Stimulated activated memory B cell treated with anti-CD40 and anti-IgM and Interleukin-4, amounts not matched to agents 10 μg/mL and 1 μg/mL and 100 μg/mL, for 72 hours (primary cell): ENCODE measurements at regions not wholly inside any gene's neighbourhood (a gene's known extent, or its start where the extent isn't known, plus 50 kb on each side); places are given as distances from the start of the nearest gene placed in this dataset.

ENCODE experiments used
- ATAC-seq: fragments of 150-1000 bp; cut with Tn5 transposase; 2 replicates; pipeline ENCODE4 v1.10.0; 2021
- H3K27ac Mint-ChIP-seq: one replicate; pipeline ENCODE4 v1.8.0; 2022; ENCODE audit warnings: mild to moderate bottlenecking, mixed read lengths
- H3K27me3 Mint-ChIP-seq: one replicate; pipeline ENCODE4 v1.8.0; 2022; ENCODE audit warnings: mixed read lengths
- H3K36me3 Mint-ChIP-seq: one replicate; pipeline ENCODE4 v1.8.0; 2022; ENCODE audit warnings: mixed read lengths
- H3K4me1 Mint-ChIP-seq: one replicate; pipeline ENCODE4 v1.8.0; 2022; ENCODE audit warnings: mixed read lengths
- H3K4me3 Mint-ChIP-seq: one replicate; pipeline ENCODE4 v1.8.0; 2022; ENCODE audit warnings: mild to moderate bottlenecking, moderate library complexity, mixed read lengths
- H3K9me3 Mint-ChIP-seq: one replicate; pipeline ENCODE4 v1.8.0; 2022; ENCODE audit warnings: mixed read lengths

DNA sequence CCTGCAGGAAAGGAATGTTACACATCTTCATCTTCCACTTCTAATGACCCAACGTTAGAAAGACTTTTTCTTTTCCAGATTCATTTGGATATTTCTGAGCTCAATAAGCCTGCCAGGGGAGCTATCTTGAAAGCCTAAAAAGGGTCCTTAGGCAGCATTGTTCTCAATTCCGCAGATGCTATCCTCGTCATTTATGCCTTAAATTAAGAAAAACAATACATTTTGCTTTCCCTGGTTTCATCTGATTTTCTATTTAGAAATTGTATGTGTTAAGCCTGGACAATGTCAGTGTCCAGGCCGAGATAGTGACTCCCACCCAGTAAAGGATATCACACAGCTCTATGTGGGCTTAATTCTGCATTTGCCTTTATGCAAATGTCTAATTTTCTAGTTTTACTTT is 721.3 kb downstream of the DIAPH3 start:
- Mint-ChIP-seq H3K9me3 (peaks cover 3% of the 10 kb centered on the region), H3K27ac (no peak overlapping the region), H3K4me3 (no peak overlapping the region), H3K27me3 (no peaks in the 10 kb centered on the region), H3K4me1 (no peaks in the 10 kb centered on the region), H3K36me3 (no peaks in the 10 kb centered on the region)
- ATAC-seq, result no peak

DNA sequence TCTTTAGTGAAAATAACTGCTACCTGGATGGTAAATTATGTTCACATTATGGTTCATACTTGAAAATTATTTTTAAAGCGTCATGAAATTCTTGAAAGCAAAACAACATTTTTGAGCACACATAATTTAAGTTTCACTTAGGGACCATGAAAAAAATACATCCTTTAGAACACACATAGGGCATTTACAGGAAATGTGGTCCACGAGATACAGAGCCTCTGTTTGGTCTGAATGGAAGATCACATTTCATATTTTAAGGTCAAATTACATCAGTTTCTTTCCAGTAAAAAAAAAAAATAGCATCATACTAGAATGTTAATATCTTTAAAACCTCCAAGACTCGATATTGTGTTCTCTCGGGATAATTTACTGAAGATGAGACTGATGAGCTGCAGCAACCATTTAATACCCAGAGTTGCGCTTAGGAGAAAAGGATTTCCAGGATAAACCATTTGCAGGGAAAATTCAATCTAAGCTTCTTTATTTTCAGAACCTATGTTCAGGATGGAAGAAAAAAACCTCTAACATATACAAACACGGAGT is 720.7 kb downstream of the DIAPH3 start:
- H3K9me3 Mint-ChIP-seq, result peaks cover 3% of the 10 kb centered on the region
- no peaks in the 10 kb centered on the region for H3K4me1 Mint-ChIP-seq
- no peaks in the 10 kb centered on the region for H3K27me3 Mint-ChIP-seq
- no peaks in the 10 kb centered on the region for H3K36me3 Mint-ChIP-seq
- no peak overlapping the region for H3K27ac Mint-ChIP-seq
- no peak for ATAC-seq
- no peak overlapping the region for H3K4me3 Mint-ChIP-seq

DNA sequence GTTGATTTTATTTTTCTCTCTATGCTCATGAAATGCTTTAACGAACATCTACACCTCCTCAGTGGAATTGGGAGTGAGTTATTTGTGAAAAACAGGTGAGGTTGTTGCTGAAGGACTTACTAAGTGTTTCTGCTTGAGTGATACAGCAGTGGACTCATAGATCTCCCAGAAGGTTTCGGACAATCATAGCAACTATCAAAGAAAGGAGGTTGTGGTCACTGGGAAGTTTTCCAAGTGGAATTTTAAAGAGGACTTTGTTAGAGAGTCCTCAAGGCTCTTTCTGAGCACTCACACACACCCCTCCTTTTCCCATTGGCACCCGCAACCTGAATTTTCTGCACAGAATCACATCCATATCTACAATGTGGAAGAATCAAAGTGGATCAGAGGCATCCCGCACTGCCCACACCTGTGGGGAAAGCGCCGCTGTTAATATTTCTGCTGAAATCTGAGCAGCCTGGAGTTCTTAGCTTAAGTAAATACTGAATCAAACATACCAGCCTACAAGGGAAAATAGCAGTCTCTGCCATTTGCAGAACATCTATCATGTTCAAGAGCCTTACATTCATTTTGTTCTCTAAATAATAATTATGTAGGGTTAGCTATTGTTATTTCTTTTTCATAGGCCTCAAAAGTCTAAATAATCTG is 719.4 kb downstream of the DIAPH3 start:
- H3K4me1 Mint-ChIP-seq, result no peaks in the 10 kb centered on the region

DNA sequence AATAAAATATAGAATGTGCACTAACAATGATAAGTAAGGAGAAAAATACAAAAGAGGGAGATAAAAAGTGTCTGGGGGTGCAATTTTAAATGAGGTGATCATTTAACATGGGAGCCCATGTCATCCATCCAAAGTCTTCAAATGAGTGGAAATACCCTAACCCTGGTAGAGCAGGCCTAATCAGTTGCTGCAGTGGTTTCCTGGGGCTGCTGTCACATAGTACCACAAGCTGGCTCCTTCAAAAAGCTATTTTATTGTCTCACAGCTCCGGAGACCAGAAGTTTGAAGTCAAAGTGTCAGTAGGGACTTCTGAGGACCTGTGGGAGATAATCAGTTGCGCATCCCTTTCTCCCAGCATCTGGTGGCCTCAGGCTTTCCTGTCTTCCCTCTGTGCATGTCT is 717.9 kb downstream of the DIAPH3 start:
- H3K4me3 Mint-ChIP-seq, result no peak overlapping the region
- peaks cover 3% of the 10 kb centered on the region for H3K9me3 Mint-ChIP-seq
- H3K36me3 Mint-ChIP-seq, result no peaks in the 10 kb centered on the region
- no peak for ATAC-seq
- no peaks in the 10 kb centered on the region for H3K4me1 Mint-ChIP-seq
- no peak overlapping the region for H3K27ac Mint-ChIP-seq
- no peaks in the 10 kb centered on the region for H3K27me3 Mint-ChIP-seq

More for the DNA sequence above, 719.4 kb downstream of the DIAPH3 start:
- no peak for ATAC-seq
- Mint-ChIP-seq H3K9me3 (peaks cover 3% of the 10 kb centered on the region), H3K4me3 (no peak overlapping the region), H3K36me3 (no peaks in the 10 kb centered on the region), H3K27me3 (no peaks in the 10 kb centered on the region), H3K27ac (no peak overlapping the region)

DNA sequence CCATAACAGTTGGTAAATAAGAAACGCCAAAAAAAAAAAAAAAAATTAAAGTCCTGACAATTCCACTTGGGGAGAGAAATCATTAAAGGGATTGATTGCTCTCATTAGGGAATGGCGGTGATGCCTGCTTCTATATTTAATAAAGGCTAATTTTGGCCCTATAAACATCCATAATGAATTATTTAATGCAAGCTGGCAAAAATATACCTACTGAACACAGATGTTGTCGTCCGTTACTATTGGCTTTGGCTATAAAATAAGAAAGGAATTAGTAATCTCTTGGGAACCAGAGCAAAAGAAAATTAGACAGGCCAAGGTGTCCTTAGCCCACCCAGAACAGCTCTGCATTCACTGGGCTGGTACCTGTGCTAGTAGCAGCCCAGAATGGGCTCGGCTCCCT is 717.3 kb downstream of the DIAPH3 start:
- no peak for ATAC-seq
- Mint-ChIP-seq H3K4me1 (no peaks in the 10 kb centered on the region), H3K27me3 (no peaks in the 10 kb centered on the region), H3K9me3 (peaks cover 3% of the 10 kb centered on the region), H3K4me3 (no peak overlapping the region), H3K36me3 (no peaks in the 10 kb centered on the region), H3K27ac (no peak overlapping the region)

DNA sequence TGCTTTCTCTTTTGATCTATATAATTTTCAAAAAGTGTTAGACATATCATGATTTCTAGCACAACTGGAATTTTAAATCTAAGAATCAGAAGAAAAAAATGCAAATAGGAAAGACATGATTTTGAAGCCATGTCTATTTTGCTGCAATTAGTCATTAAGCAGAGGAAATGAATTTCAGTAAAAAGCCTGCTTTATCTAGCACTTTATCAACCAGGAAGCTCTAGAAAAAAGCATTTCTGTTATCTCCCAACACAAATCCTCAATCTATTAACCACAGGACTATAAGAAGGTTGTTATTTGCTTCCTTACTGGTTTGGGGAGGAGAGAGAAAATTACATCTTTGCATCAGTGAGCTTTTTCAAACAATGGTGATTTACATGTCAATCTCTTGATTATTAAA is 716.7 kb downstream of the DIAPH3 start:
- Mint-ChIP-seq H3K9me3 (peaks cover 1% of the 10 kb centered on the region), H3K27me3 (no peaks in the 10 kb centered on the region), H3K36me3 (no peaks in the 10 kb centered on the region), H3K4me3 (no peak overlapping the region), H3K27ac (no peak overlapping the region), H3K4me1 (no peaks in the 10 kb centered on the region)
- ATAC-seq, result no peak

DNA sequence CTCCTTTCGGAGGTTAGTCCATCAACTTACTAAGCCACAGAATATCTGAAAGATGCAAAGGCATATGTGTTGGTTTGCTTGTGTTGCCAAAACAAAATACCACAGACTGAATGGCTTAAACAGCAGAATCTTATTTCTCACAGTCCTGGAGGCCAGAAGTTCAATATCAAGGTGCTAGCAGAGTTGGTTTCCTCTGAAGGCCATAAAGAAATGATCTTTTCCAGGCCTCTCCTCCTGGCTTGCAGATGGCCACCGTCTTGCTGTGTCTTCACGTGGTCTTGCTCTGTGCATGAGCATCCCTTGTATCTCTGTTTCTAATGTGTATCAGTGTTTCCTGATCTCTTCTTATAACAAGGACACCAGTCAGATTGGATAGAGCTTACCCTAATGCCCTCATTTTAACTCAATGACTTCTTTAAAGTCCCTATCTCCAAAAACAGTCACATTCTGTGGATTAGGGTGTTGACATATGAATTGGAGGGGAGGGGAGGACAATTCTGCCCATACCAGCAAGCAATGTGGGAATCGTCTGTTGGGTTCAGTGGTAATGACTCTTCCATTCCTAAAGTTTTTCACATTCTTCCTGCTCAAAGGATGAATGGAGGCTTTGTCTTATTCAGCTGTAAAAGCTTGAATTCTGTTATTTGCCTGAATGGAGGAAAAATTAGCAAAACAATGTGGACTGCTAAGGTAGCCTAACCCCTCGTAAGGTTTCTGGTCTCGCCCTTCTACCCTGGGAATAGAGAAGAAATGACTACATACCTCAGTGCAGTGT is 715.7 kb downstream of the DIAPH3 start:
- no peak for ATAC-seq
- Mint-ChIP-seq H3K27me3 (no peaks in the 10 kb centered on the region), H3K36me3 (no peaks in the 10 kb centered on the region)

DNA sequence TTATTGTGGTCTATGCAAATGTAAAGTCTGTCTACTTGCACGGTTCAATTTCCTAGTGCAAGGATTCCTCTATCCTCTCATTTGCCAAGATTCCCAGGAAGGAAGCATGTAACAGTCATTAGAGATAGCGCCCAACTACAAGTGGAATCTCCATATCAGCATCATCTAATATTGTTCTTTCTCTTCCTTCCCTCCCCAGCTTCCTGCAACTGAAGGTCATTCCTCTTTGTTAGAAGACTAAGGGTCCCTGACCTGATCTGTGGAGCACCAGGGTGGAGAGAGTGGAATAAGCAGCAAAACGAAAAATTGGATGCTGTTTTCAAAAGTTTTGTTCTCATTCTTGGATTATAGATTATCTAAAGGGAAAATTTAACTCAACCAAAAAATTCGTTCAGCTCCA is 714.0 kb downstream of the DIAPH3 start:
- Mint-ChIP-seq H3K9me3 (no peaks in the 10 kb centered on the region), H3K27ac (no peak overlapping the region), H3K4me3 (no peak overlapping the region), H3K4me1 (no peaks in the 10 kb centered on the region), H3K36me3 (no peaks in the 10 kb centered on the region), H3K27me3 (no peaks in the 10 kb centered on the region)
- ATAC-seq, result no peak

More for the DNA sequence above, 715.7 kb downstream of the DIAPH3 start:
- Mint-ChIP-seq H3K4me1 (no peaks in the 10 kb centered on the region), H3K4me3 (no peak overlapping the region), H3K27ac (no peak overlapping the region), H3K9me3 (no peaks in the 10 kb centered on the region)

DNA sequence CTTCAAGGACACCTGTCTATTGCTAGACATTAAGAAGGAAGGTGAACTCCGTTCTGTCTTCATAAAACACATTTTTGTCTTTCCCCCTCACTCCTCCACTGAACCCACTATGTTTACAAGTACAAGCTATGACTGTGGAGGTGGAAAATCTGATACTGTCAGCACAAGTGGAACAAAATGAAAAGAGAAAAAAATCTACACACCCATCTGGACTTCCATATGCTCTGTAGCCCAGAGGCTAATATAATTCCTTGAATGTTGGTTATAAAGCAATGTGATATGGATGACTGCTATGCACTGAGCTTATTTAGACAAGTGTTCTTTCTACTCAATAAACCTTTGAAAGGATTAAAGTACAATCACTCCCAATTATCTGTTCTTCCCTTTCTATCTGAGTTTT is 713.5 kb downstream of the DIAPH3 start:
- no peak overlapping the region for H3K27ac Mint-ChIP-seq
- no peaks in the 10 kb centered on the region for H3K36me3 Mint-ChIP-seq
- H3K4me3 Mint-ChIP-seq, result no peak overlapping the region
- H3K9me3 Mint-ChIP-seq, result no peaks in the 10 kb centered on the region
- no peaks in the 10 kb centered on the region for H3K4me1 Mint-ChIP-seq
- H3K27me3 Mint-ChIP-seq, result no peaks in the 10 kb centered on the region
- no peak for ATAC-seq

DNA sequence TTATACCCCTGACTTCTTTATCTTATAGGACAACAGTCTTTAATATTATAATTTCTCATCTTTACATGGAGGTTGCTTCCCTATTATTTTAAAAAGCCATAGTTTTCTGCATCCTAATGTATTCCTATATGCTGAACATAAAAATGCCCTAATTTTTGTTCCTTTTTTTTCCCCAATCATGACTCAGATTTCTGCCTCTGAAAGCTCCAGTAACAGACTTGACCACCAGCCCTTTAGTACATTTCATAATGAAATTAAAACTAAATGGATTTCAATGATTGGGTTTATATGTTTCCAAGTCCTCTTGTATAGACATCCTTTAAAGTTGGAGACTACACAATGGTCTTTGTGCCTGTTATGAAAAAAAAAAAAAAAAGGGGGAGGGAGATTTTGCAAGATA is 712.5 kb downstream of the DIAPH3 start:
- Mint-ChIP-seq H3K4me3 (no peak overlapping the region), H3K36me3 (no peaks in the 10 kb centered on the region), H3K9me3 (no peaks in the 10 kb centered on the region), H3K27me3 (no peaks in the 10 kb centered on the region), H3K27ac (no peak overlapping the region), H3K4me1 (no peaks in the 10 kb centered on the region)
- no peak for ATAC-seq

DNA sequence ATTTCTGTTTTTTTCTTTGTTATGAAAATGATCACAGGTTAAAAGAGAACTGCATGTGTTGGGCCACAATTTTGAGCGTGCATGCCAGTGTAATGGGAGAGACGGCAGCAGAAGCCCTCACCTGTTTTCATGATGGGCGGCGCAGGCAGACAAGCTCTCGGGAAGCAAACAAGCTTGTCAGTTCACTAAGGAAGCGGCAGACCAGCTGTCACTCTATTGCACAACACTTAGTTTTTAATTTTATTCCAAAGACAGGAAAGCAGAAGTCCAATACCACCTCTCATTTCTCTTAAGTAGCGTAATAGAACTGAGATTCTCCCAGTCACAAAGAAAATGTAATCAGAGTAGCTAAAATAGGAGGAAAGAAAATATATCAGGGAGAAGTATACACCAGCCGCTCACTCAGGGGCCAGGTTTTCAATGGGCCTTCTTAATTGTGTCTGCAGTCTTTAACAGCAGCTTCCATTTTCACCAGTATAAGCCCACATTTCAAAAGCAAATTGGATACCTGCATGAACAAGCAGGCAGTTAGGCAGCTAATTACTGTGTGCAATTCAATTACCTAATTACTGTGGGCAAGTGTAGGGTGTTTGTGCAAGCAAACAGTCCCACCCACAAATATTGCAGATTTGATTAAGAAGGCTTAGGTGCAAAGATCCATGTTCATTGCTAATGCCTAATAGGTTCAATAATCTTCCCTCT is 711.4 kb downstream of the DIAPH3 start:
- Mint-ChIP-seq H3K4me3 (no peak overlapping the region), H3K27ac (no peak overlapping the region), H3K4me1 (no peaks in the 10 kb centered on the region), H3K9me3 (no peaks in the 10 kb centered on the region), H3K27me3 (no peaks in the 10 kb centered on the region), H3K36me3 (no peaks in the 10 kb centered on the region)
- ATAC-seq, result no peak

DNA sequence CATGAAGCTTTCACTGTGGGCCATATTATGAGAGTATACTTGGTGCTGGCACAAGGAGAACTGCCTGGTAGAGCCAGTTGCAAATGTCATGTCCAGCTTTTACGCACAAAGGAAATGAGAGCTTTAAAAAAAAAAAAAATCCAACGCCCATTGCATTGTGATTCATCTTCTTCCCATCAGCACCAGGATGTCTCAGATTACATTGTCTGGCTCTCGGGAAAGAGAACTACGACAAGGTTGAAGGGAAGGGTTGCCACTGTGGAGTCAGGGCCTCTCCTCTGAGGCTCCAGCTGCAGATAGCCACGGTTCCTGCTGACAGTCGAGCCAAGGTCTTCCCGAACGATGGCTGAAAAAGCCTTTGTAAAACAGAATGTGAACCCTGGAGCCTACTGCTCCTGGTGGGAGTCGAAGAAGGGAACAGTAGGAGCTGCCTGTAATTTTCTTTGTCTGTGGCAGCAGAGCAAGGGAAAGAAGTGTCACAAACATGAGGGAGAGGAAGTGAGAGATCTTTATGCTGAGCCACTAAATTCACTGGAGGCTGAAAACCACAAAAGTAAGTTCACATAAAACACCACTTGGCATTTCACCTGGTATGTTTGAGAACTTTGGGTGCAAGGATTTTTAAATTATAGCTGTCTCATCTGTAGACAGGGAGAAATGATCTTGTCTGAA is 704.7 kb downstream of the DIAPH3 start:
- no peak for ATAC-seq
- Mint-ChIP-seq H3K27me3 (no peaks in the 10 kb centered on the region), H3K4me1 (no peaks in the 10 kb centered on the region)

DNA sequence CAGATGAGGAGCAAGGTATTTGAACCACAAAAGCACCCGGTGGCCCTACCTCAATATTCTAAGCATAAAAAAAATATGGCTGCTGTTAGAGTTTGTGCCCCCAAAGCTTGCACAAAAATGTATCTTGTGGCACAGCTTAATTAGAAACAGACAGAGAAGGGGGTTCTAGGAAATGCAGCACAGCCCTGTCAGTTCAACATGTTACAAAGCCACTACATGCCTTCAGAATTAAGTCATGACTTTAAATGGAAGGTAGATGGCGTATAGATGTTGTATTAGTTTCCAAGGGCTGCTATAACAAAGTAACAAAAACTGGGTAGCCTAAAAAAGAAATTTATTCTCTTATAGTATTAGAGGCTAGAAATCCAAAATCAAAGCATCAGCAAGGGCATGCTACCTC is 703.8 kb downstream of the DIAPH3 start:
- Mint-ChIP-seq H3K9me3 (peaks cover 3% of the 10 kb centered on the region), H3K4me1 (no peaks in the 10 kb centered on the region), H3K27me3 (peaks cover 9% of the 10 kb centered on the region), H3K36me3 (no peaks in the 10 kb centered on the region), H3K4me3 (no peak overlapping the region), H3K27ac (no peak overlapping the region)
- no peak for ATAC-seq

More for the DNA sequence above, 704.7 kb downstream of the DIAPH3 start:
- Mint-ChIP-seq H3K9me3 (peaks cover 3% of the 10 kb centered on the region), H3K4me3 (no peak overlapping the region), H3K36me3 (no peaks in the 10 kb centered on the region), H3K27ac (no peak overlapping the region)

DNA sequence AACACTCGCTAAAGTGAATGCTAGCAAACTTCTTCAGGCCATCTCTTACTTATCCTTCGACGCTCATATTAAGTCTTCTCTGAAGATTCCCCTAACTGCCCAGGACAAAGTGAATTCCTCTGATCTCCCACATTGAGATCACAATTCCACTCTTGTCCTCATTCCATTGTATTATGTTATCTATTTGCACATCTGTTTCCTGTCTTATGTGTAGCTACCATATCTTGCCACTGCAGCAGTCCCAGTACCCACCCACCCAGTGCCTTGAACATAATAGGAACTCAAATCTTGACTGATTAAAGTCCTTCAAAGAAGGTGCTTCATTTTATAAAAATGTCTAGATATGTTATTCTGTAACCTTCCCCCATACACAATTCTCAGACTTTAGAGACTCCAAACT is 702.3 kb downstream of the DIAPH3 start:
- Mint-ChIP-seq H3K27me3 (peaks cover 17% of the 10 kb centered on the region), H3K4me3 (no peak overlapping the region), H3K4me1 (no peaks in the 10 kb centered on the region), H3K9me3 (peaks cover 3% of the 10 kb centered on the region), H3K36me3 (no peaks in the 10 kb centered on the region), H3K27ac (no peak overlapping the region)
- ATAC-seq, result no peak

DNA sequence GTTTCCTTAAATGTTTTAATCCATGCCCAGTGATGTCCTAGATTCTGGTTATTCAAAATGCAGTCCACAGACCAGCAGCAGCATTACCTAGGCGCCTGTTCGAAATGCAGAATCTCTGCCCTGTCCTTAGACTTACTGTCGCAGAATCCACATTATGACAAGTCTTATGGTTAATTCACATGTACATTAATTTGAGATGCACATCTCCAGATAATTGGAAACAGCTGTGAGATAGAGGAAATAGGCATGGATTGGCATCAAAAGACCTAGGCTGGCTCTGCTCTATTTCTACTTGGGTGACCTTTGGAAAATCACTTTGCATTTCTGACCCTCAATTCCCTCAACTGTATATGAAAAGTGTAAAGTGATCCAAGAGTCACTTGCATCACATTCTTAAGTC is 700.7 kb downstream of the DIAPH3 start:
- Mint-ChIP-seq H3K9me3 (peaks cover 3% of the 10 kb centered on the region), H3K4me3 (no peak overlapping the region), H3K36me3 (no peaks in the 10 kb centered on the region), H3K4me1 (no peaks in the 10 kb centered on the region), H3K27ac (no peak overlapping the region), H3K27me3 (peaks cover 17% of the 10 kb centered on the region)
- ATAC-seq, result no peak
